Germinal center (tissue), 1 donor: ENCODE measurements at regions not wholly inside any gene's neighbourhood (a gene's known extent, or its start where the extent isn't known, plus 50 kb on each side); places are given as distances from the start of the nearest gene placed in this dataset.

Source experiments
- DNase-seq: peaks from one replicate; pipeline ENCODE4 v3.0.0; 2012; ENCODE audit warnings: mixed read lengths, low spot score

GRCh38 chr9:79862921-79863890 lies 291.4 kb downstream of the TLE4 start:
- DNase-seq: no peak

- peak; percentile 14 for DNase-seq
Observed at GRCh38 chr9:79858508-79858907, 286.7 kb downstream of the TLE4 start.

- DNase-seq: no peak
Observed at GRCh38 chr9:79857188-79857587, 285.4 kb downstream of the TLE4 start.

- DNase-seq: no peak
Observed at GRCh38 chr9:79847074-79847473, 275.3 kb downstream of the TLE4 start.

GRCh38 chr9:79829566-79830302 lies 258.0 kb downstream of the TLE4 start:
- no peak for DNase-seq

GRCh38 chr9:79824265-79824664 lies 252.5 kb downstream of the TLE4 start:
- no peak for DNase-seq

GRCh38 chr9:79817438-79818004 lies 245.8 kb downstream of the TLE4 start:
- no peak for DNase-seq

- no peak for DNase-seq
Observed at GRCh38 chr9:79813258-79813638, 241.5 kb downstream of the TLE4 start.

- peak; percentile 44 for DNase-seq
Observed at GRCh38 chr9:79812507-79813257, 240.9 kb downstream of the TLE4 start.

- DNase-seq: no peak
Observed at GRCh38 chr9:79812099-79812498, 240.3 kb downstream of the TLE4 start.

- DNase-seq: no peak
Observed at GRCh38 chr9:79809931-79810330, 238.2 kb downstream of the TLE4 start.

GRCh38 chr9:79809316-79809876 lies 237.6 kb downstream of the TLE4 start:
- DNase-seq: no peak

GRCh38 chr9:79807971-79808370 lies 236.2 kb downstream of the TLE4 start:
- no peak for DNase-seq

- DNase-seq: no peak
Observed at GRCh38 chr9:79806086-79806485, 234.3 kb downstream of the TLE4 start.

GRCh38 chr9:79801459-79801858 lies 229.7 kb downstream of the TLE4 start:
- DNase-seq: no peak

- no peak for DNase-seq
Observed at GRCh38 chr9:79800578-79800977, 228.8 kb downstream of the TLE4 start.

GRCh38 chr9:79799691-79800335 lies 228.0 kb downstream of the TLE4 start:
- no peak for DNase-seq

- no peak for DNase-seq
Observed at GRCh38 chr9:79798450-79798849, 226.7 kb downstream of the TLE4 start.

GRCh38 chr9:79796411-79796810 lies 224.6 kb downstream of the TLE4 start:
- DNase-seq: no peak

GRCh38 chr9:79788662-79789061 lies 216.9 kb downstream of the TLE4 start:
- DNase-seq: no peak

GRCh38 chr9:79781263-79781662 lies 209.5 kb downstream of the TLE4 start:
- DNase-seq: no peak
